ENCODE measurements at regions not wholly inside any gene's neighbourhood (a gene's known extent, or its start where the extent isn't known, plus 50 kb on each side); places are given as distances from the start of the nearest gene placed in this dataset.
A peak's percentile ranks its signal among the peaks of the same experiment; 100 is the strongest.

GRCh38 chr7:10804770-10805169, 168.9 kb upstream of the PHF14 start:
- DNase-seq: no peak

DNA sequence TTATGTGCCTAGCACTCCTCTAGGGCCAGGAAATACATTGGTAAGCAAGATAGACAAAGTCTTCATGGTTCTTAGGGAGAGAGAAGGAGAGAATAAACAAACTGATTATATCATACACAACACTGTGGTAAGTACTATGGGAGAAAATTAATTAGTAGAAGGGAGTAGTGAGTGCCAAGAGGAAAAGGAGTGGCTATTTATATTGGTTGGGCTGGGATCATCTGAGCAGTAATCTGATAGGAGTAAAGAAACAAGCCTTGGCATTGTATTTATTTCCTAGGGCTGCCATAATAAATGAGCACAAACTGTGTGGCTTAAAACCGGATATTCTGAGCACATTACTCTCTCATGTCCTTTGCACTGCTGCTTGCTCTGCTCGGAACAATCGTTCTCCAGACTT, 158.1 kb upstream of the PHF14 start:
- DNase-seq: no peak

- DNase-seq: no peak
Measured at GRCh38 chr7:10821156-10821555, 152.5 kb upstream of the PHF14 start.

GRCh38 chr7:10824154-10824553, 149.5 kb upstream of the PHF14 start:
- no peak for DNase-seq

- DNase-seq: no peak
Measured at GRCh38 chr7:10838228-10838627, 135.4 kb upstream of the PHF14 start.

DNA sequence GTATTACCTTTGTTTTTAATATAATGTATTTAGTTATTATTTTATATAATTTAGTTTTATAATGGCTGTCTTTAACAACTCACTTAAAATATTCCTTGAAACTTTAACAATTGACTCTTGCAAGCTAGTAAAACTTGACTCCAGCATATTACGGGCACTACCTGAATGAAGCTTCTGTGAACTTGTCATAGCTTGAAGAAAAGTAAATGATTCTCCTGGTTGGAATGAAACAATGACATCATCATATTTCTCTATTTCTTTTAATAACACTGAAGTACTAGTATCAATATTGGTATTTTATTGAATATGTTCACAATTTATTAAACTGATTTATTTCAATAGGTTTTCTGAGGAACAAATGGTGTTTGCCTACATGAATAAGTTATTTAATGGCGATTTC, 128.4 kb upstream of the PHF14 start:
- DNase-seq: no peak

- DNase-seq: peak; percentile 16
Measured at GRCh38 chr7:10855583-10855982, 118.1 kb upstream of the PHF14 start.

- DNase-seq: no peak
Measured at GRCh38 chr7:10860516-10860915, 113.2 kb upstream of the PHF14 start.

DNA sequence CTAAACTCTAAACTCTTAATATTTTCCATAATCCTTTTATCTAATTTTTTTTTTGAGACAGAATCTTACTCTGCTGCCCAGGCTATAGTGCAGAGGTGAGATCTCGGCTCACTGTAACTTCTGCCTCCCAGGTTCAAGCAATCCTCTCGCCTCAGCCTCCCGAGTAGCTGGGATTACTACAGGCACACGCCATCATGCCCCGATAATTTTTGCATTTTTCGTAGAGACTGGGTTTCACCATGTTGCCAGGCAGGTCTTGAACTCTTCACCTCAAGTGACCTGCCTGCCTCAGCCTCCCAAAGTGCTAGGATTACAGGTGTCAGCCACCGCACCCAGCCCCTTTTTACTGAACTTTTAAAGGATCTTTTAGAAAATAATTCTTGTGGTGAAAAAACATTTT, 110.2 kb upstream of the PHF14 start:
- no peak for DNase-seq

DNA sequence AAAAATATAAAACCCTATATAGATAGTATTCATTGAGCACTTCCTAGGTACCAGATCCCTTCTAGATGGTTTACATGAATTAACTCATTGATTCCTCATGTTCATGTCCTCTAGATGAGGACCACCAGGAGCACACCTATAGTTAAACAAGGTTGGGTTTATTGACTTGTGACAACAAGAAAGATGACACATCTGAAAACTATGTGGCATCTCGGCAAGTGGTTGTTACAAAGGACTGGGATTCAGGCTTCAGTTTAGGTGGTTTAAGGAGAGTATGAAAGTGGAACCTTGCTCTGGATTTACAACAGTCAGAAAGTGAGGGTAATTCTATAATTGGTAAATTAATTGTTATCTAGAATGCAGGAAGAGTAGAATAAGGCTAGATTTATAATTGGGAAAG, 99.0 kb upstream of the PHF14 start:
- DNase-seq: no peak

GRCh38 chr7:10875080-10875479, 98.6 kb upstream of the PHF14 start:
- no peak for DNase-seq

DNA sequence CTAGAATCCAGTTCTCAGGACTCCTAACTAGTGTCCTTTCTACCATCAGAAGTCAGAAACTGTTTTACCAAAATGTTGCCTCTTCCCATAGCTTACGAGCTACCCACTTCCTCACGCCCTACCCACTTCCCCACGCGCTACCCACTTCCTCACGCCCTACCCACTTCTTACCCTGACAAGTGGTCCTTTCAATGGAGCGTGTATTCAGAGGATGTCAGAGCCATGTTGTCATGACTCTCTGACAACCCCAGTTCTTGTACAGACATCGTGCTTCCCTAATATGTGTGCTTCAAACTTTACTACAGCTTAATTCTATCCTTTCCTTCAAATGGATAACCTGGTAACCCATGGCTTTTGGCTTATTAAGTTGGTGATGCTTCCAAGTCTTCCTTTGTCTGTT, 84.8 kb upstream of the PHF14 start:
- DNase-seq: no peak

GRCh38 chr7:10889266-10889898, 84.3 kb upstream of the PHF14 start:
- peak; percentile 67 for DNase-seq

DNA sequence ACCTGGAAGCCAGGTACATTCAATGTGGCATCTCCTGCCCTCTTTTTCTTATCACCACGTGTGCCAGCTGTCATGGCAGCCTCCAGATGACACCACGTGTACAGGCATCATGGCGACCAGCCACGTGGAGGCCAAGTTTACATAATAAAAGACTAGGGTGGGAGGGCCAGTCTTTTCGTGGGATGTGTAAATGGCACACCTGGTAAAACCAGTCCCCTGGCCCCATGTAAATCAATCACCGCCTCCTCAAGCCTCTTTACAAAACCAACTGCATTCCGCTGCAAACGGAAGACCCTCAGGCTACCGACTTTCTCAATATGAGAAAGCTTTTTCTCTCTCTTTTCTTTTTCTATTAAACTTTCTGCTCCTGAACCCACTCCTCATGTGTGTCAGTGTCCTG, 65.1 kb upstream of the PHF14 start:
- no peak for DNase-seq

DNA sequence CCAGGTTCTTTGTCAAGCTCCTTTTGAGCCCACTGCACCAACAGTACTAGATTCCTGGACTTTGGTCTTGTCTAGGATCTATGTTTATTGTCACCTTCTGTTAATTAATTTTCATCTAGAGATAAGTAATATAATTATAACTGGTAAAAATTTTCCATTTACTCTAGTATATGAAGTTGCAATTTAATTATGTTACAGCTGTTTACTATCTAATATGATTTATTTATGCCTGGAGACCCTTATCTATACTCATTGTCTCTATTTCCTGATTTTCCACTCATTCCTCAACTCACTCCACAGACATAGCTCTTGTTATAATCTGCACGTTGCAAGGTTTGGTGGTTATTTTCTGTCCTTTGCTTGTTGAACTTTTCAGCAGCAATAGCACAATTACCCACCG, 63.2 kb upstream of the PHF14 start:
- no peak for DNase-seq

- no peak for DNase-seq
Measured at GRCh38 chr7:10912077-10912476, 61.6 kb upstream of the PHF14 start.

DNA sequence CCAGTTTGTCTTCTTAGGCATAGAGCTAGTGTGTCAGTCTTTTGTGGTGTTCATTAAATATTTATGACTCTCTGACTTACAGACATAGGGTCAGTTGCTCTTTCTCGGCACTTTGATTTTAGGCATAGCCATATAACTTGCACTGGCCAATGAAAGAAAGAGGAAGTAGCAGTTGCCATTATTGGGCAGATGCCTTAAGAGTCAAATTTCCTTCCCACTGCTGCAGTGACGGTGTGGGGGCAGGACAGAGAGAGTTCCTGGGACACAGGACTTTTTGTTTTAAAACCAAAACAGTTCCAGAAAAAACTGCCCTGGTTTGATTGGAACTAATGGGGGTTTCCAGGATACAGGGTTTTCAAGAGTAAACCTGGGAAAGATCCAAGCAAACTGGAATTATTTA, 60.2 kb upstream of the PHF14 start:
- no peak for DNase-seq

GRCh38 chr7:10918093-10918590, 55.5 kb upstream of the PHF14 start:
- DNase-seq: no peak

GRCh38 chr7:10919923-10920322, 53.7 kb upstream of the PHF14 start:
- no peak for DNase-seq
